G401 (cell line): ENCODE measurements at regions not wholly inside any gene's neighbourhood (a gene's known extent, or its start where the extent isn't known, plus 50 kb on each side); places are given as distances from the start of the nearest gene placed in this dataset.

Experiments used
- DNase-seq: peaks from one replicate; pipeline ENCODE4 v3.0.0-alpha.2; 2015; ENCODE audit warnings: low spot score
- in situ Hi-C: cut with HindIII; loops from 2 replicates; pipeline ENCODE4 v1.10.0; 2016; ENCODE audit warnings: low sequenced_read_pairs, mixed read lengths

DNA sequence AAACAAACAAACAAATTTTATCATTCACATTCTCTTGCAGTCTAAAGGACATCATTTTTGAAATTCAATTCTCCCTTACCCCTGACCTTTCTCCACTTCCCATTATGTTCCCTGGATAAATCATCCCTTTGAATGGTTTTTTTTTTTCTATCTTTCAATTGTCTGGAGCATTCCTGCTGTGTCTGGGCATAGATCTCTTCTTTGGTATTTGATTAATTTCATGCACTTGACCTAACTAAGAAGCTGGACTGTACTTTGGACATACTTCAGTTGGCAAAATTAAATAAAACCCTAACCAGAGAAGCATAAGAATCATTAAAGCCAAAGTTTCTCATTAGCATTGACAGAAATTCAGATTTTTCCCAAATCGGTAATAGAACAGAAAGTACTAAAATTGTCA is 163.6 kb upstream of the BMP4 start:
- in situ Hi-C loops: no loop called here
- no peak for DNase-seq

- in situ Hi-C loops: no loop called here
- no peak for DNase-seq
Observed at GRCh38 chr14:54121466-54122027, 164.9 kb upstream of the BMP4 start.

DNA sequence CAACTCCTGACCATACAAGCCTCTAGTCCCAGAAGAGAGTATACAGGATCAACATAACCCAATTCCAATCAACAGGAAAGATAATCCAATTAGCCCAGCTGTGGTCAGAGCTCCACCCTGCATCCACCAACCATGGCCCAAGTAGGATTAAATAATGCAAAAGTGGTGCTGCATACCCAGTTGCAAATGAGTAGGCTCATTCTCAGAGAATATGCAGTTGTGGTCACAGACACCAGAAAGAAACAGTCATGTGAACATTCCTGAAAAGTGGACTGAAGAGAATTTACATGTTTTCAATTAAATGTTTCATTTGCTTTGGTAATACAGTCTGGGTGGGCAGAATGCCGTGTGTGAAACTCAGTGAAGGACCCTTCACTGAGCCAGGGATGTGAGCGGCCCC is 167.2 kb upstream of the BMP4 start:
- DNase-seq: no peak
- in situ Hi-C loops: no loop called here

- no peak for DNase-seq
- in situ Hi-C loops: no loop called here
Observed at GRCh38 chr14:54125109-54125508, 168.5 kb upstream of the BMP4 start.

GRCh38 chr14:54126947-54127346 is 170.3 kb upstream of the BMP4 start:
- DNase-seq: no peak
- in situ Hi-C loops: no loop called here

DNA sequence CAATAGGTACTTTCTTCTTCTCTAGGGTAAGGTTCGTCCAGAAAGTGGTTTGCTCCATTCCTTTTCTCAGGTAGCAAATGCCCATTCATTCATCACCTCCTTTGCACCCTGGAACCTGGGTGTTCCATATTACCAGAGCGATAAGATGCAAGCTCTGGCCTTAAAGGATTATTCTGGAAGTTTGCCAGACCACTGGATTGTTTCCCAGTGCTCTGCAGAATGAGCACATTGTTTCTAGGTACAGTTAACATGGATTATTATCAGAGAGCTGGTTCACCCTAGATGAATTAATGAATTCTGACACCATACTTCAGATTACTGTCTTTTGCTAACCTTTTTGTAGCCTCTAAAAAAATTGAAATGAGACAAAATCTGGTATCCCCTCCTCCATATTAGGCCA is 170.9 kb upstream of the BMP4 start:
- no peak for DNase-seq
- in situ Hi-C loops: no loop called here

DNA sequence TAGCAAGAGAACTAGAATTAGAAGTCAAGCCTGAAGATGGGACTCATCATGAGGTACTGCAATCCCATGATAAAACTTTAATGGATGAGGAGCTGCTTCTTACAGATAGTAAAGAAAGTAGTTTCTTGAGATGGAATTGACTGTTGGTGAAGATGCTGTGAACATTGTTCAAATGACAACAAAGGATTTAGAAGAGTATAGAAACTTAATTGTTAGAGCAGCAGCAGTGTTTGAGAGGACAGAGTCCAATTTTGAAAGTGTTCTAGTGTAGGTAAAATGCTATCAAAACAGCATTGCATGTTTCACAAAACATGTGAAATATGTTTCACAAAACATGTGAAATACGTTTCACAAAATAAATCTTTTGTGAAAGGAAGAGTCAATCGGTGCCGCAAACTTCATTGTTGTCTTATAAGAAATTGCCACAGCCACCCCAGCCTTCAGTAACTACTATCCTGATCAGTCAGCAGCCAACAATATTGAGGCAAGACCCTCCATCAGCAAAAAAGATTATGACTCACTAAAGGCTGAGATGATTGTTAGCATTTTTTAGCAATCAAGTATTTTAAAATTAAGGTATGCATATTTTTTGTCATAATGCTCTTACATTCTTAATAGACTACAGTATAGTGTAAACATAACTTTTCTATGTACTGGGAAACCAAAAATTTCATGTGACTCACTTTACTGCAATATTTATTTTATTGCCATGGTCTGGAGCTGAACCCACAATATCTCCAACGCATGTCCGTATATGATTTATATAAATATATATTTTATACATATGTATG is 173.4 kb upstream of the BMP4 start:
- DNase-seq: no peak
- in situ Hi-C loops: no loop called here

DNA sequence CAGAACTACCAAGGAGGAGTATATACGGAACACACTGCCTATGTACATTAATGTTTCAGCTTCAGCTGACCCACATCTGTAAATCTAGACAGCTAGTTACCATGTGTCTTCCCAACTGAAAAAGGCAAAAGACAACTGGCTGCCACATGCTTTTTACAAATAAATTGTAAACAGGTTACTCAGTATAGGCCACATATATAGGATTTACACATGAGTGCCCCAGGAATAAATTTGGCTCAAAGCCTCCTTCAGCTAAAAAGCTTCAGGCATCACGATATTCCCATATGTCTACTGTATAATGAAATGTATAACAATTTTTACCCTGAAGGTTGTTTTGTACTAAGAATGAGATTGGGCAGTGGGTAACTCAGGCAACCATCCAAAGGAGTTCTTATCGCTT is 175.9 kb upstream of the BMP4 start:
- no peak for DNase-seq
- in situ Hi-C loops: no loop called here

GRCh38 chr14:54133896-54134295 is 177.3 kb upstream of the BMP4 start:
- DNase-seq: no peak
- in situ Hi-C loops: no loop called here

DNA sequence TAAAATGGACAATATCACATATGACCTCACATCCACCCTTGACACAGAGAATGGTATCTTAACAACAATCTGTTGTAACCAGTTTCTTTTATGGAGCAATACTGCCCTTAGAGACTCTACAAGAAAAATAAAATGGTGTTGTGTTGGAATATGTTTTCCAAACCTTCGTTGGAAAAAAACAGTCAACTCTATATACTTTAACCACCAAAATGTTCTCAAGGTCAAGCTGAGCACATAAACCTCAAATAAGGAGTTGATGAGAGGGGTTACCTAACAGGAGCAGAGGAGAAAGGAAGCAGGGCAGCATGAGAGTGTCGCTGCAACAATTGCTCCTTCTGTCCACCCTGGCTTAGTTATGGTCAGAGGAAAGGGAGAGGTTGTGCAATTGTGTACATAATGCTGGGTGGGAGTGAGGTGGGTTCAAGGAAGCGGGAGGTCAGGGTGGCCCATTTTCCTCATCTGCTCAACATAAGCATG is 179.2 kb upstream of the BMP4 start:
- no peak for DNase-seq
- in situ Hi-C loops: no loop called here

DNA sequence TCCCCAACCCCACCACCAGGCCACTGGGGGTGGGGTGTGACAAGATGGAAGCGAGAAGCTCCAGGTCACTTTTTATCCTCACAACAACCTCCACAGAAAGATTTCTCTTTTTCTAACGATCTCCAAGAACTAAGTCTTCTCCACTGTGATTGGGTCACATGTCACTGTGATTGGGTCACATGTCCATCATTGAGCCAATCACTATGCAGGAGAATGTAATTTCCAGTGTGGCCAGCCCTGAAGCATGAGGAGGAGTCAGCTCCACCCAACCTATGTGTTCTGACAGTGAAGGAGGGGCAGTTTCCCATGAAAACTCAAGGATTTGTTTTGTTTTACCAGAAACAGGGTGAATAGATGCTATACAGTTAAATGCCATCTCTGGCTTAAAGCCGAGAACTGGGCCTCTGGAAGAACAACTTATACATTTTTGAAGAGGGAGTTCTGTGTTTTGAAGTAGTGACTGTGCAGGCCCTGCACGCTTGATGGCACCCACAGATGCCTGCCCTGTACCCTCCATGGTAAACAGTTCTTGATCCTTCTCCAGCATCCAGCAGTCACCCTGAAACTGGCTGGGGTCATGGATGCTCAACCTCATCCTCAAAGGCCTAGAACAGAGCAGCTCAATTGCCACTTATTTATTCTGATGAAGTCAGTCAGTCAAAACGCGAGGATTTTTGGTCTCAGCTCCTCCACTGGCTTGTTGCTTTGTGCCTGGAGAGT is 180.4 kb upstream of the BMP4 start:
- in situ Hi-C loops: no loop called here
- DNase-seq: no peak

DNA sequence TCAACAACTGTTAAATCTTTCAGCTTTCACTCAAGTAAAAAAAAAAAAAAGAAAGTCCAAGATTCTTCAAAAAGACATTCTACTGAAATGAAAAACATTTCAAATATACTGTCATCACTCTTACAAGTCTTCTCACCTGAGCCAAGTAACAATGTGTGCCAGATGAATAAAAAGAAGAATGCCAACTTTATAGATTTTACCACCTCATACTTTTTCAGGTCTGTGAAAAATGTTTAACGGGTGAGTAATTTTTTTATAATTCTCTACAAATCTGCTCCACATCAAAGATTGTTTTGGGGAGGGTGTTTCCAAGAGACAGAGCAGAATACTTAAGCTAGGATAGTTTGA is 181.0 kb upstream of the BMP4 start:
- in situ Hi-C loops: no loop called here
- DNase-seq: no peak

GRCh38 chr14:54138024-54138353 is 181.4 kb upstream of the BMP4 start:
- in situ Hi-C loops: no loop called here
- no peak for DNase-seq

DNA sequence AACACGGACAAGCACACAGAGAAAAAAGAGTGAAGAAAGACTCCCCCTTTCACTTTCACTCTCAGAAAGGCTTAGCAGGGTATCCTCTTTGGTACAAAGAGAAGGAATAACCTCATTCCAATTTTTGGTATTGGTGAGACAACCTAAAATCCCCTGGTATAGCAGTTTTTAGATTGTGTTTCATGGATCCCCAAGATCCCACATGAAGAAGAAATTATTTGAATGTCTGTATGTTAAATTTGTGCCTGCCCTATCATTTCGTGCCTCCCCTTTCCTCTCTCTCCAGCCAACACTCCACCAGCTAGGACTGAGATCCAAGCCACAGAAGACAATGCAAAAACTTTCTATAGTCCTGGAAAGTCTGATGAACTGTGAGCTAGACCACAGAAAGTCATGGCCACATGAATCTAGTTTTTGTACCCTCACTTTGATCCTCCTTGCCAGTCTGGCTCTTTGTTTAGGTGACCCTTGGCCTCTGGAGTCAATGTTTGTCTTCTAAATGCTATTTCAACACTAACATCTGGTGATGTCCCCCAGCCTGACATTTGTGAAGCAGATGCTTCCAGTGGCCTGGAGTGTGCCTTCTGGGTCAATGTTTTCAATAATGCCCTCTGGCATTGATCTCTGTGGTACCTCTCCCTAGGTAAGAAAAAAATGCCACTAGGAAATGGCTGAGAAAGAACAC is 181.9 kb upstream of the BMP4 start:
- DNase-seq: no peak
- in situ Hi-C loops: no loop called here

- in situ Hi-C loops: no loop called here
- no peak for DNase-seq
Observed at GRCh38 chr14:54140551-54140950, 183.9 kb upstream of the BMP4 start.

GRCh38 chr14:54146601-54147000 is 190.0 kb upstream of the BMP4 start:
- in situ Hi-C loops: no loop called here
- DNase-seq: no peak

GRCh38 chr14:54147282-54147681 is 190.7 kb upstream of the BMP4 start:
- no peak for DNase-seq
- in situ Hi-C loops: no loop called here

DNA sequence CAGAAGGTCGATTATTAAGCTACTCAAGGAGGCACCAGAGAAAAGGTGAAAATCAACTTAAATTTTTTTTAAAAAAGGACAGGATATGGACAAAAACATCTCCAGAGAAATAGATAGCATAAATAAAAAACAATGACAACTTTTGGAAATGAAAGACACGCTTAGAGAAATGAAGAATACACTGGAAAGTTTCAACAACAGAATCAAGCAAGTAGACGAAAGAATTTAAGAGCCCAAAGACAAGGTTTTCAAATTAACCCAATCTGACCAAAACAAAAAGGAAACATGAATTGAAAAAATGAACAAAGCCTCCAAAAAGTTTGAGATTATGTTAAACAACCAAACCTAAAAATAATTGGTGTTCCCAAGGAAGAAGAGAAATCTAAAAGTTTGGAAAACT is 191.1 kb upstream of the BMP4 start:
- in situ Hi-C loops: no loop called here

GRCh38 chr14:54148251-54148650 is 191.6 kb upstream of the BMP4 start:
- in situ Hi-C loops: no loop called here

More for the DNA sequence above, 191.1 kb upstream of the BMP4 start:
- no peak for DNase-seq

GRCh38 chr14:54152351-54152750 is 195.7 kb upstream of the BMP4 start:
- in situ Hi-C loops: no loop called here
- no peak for DNase-seq

More at GRCh38 chr14:54148251-54148650, 191.6 kb upstream of the BMP4 start:
- no peak for DNase-seq
